Gastrocnemius medialis (tissue), 4 donors: ENCODE measurements at regions not wholly inside any gene's neighbourhood (a gene's known extent, or its start where the extent isn't known, plus 50 kb on each side); places are given as distances from the start of the nearest gene placed in this dataset.

Source experiments
- CTCF ChIP-seq, 5 experiments: fragments of 450-650 bp in 3 of 5; fragments of 200-600 bp in 2 of 5; sonication (generic) in 2 of 5; IDR thresholded peaks in 4 of 5; conservative IDR thresholded peaks in 1 of 5; 1 replicate in 4 of 5; 2 replicates in 1 of 5; pipeline ENCODE4 v1.5.1; 2016 to 2019; ENCODE audit warnings: antibody characterized with exemption in 5 of 5, mild to moderate bottlenecking in 3 of 5, moderate library complexity in 3 of 5
- POLR2A ChIP-seq, 2 donors: fragments of 450-650 bp; IDR thresholded peaks; one replicate each; pipeline ENCODE4 v1.6.1; 2017; ENCODE audit warnings: antibody characterized with exemption in 2 of 2, mild to moderate bottlenecking in 2 of 2, moderate library complexity in 2 of 2

- TF ChIP-seq CTCF (IDR thresholded peaks at IDR 0.05 in 4 of 5, conservative IDR thresholded peaks at IDR 0.05 in 1 of 5) (no peak), POLR2A (IDR thresholded peaks at IDR 0.05) (no peak)
Observed at GRCh38 chr1:23629708-23630290, 61.8 kb upstream of the RPL11 start.
